Keratinocyte (primary cell): ENCODE measurements at regions not wholly inside any gene's neighbourhood (a gene's known extent, or its start where the extent isn't known, plus 50 kb on each side); places are given as distances from the start of the nearest gene placed in this dataset.

ENCODE experiments used
- DNase-seq: peaks from one replicate; pipeline ENCODE4 v3.0.0-alpha.2; 2011; ENCODE audit warnings: low read depth, missing footprints, low spot score
- FAIRE-seq: peaks from 2 replicates; lab custom pipeline; 2011; peaks lifted over from hg19 to GRCh38; lab: Jason Lieb, UNC
- H2AFZ ChIP-seq: 2 replicates; pipeline ENCODE4 v1.6.0; 2012; ENCODE audit warnings: low read length, control low read depth, inconsistent platforms; ENCODE audit not compliant: control insufficient read depth
- H3K27ac ChIP-seq: 2 replicates; pipeline ENCODE4 v1.5.1; 2011; ENCODE audit warnings: low read length; ENCODE audit not compliant: control insufficient read depth, insufficient read depth
- H3K27me3 ChIP-seq: 3 replicates; pipeline ENCODE4 v1.6.0; 2011; ENCODE audit warnings: low read length; ENCODE audit not compliant: control insufficient read depth, insufficient read depth; ENCODE audit errors: extremely low read depth
- H3K36me3 ChIP-seq, 2 experiments: 2 replicates in 1 of 2; 3 replicates in 1 of 2; pipeline ENCODE4 v1.5.1; 2011; ENCODE audit warnings: low read length in 2 of 2, mild to moderate bottlenecking in 1 of 2; ENCODE audit not compliant: control insufficient read depth in 2 of 2, insufficient read depth in 2 of 2; ENCODE audit errors: extremely low read depth in 1 of 2
- H3K4me1 ChIP-seq: 3 replicates; pipeline ENCODE4 v1.5.1; 2011; ENCODE audit warnings: low read length; ENCODE audit not compliant: control insufficient read depth, insufficient read depth; ENCODE audit errors: extremely low read depth
- H3K4me2 ChIP-seq: 3 replicates; pipeline ENCODE4 v1.6.0; 2011; ENCODE audit warnings: low read depth, low read length; ENCODE audit not compliant: control insufficient read depth, insufficient read depth; ENCODE audit errors: extremely low read depth
- H3K4me3 ChIP-seq, 3 experiments: fragments of 200-600 bp in 1 of 3; sonication (generic) in 1 of 3; 2 replicates in 2 of 3; 3 replicates in 1 of 3; pipeline ENCODE4 v1.5.1; 2011 to 2016; ENCODE audit warnings: low read length in 3 of 3, mild to moderate bottlenecking in 3 of 3, control low read depth in 2 of 3, inconsistent platforms in 1 of 3, low read depth in 1 of 3, mixed read lengths in 1 of 3, mixed run types in 1 of 3, moderate library complexity in 1 of 3; ENCODE audit not compliant: control insufficient read depth in 2 of 3, insufficient read depth in 2 of 3; ENCODE audit errors: extremely low read depth in 1 of 3
- H3K79me2 ChIP-seq: 2 replicates; pipeline ENCODE4 v1.6.0; 2012; ENCODE audit warnings: low read length; ENCODE audit not compliant: control insufficient read depth, insufficient read depth
- H3K9ac ChIP-seq: 3 replicates; pipeline ENCODE4 v1.6.0; 2011; ENCODE audit warnings: low read length; ENCODE audit not compliant: control insufficient read depth, insufficient read depth; ENCODE audit errors: extremely low read depth
- H3K9me1 ChIP-seq: 3 replicates; pipeline ENCODE4 v1.6.0; 2011; ENCODE audit warnings: low read length; ENCODE audit not compliant: control insufficient read depth, insufficient read depth; ENCODE audit errors: extremely low read depth
- H3K9me3 ChIP-seq: 2 replicates; pipeline ENCODE4 v1.5.1; 2012; ENCODE audit warnings: low read depth, low read length; ENCODE audit not compliant: control insufficient read depth
- H4K20me1 ChIP-seq: 3 replicates; pipeline ENCODE4 v1.6.0; 2011; ENCODE audit warnings: low read length; ENCODE audit not compliant: control insufficient read depth, insufficient read depth; ENCODE audit errors: extremely low read depth
- CTCF ChIP-seq, 3 experiments: IDR thresholded peaks in 1 of 3; conservative IDR thresholded peaks in 1 of 3; optimal IDR thresholded peaks in 1 of 3; 2 replicates in 2 of 3; 3 replicates in 1 of 3; pipeline versions ENCODE3 to v1.5.1; 2011; ENCODE audit warnings: low read length in 3 of 3, mild to moderate bottlenecking in 3 of 3, moderate library complexity in 2 of 3, control low read depth in 1 of 3, inconsistent platforms in 1 of 3; ENCODE audit not compliant: insufficient read depth in 2 of 3; ENCODE audit errors: extremely low read depth in 1 of 3
- EZH2 ChIP-seq: IDR thresholded peaks from one replicate; pipeline ENCODE4 v1.6.1; 2012; ENCODE audit warnings: inconsistent platforms, mild to moderate bottlenecking, low read length, moderate library complexity
- dilution Hi-C: fragments of 300-500 bp; cut with MboI; formaldehyde crosslinking; loops from one replicate; pipeline ENCODE4 v1.7.0; 2020; ENCODE audit warnings: low sequenced_read_pairs; ENCODE audit not compliant: extremely low pct_ligation_motif_present

GRCh38 chr4:117784266-117784665, 250.0 kb upstream of the NDST3 start:
- Histone ChIP-seq H3K27ac (no peak overlapping the region), H3K4me1 (no peaks in the 10 kb centered on the region), H3K36me3 (no peaks in the 10 kb centered on the region), H3K79me2 (no peaks in the 10 kb centered on the region), H4K20me1 (no peaks in the 10 kb centered on the region), H3K9me3 (no peaks in the 10 kb centered on the region), H3K9ac (no peak overlapping the region), H3K4me2 (no peak overlapping the region), H3K4me3 (no peak overlapping the region), H3K27me3 (no peaks in the 10 kb centered on the region), H3K9me1 (no peaks in the 10 kb centered on the region), H2AFZ (no peak overlapping the region)
- DNase-seq: no peak
- dilution Hi-C loops: no loop called here
- no peak for FAIRE-seq
- no peak for TF ChIP-seq CTCF (optimal IDR thresholded peaks at IDR 0.05 in 1 of 3, IDR thresholded peaks at IDR 0.05 in 1 of 3, conservative IDR thresholded peaks at IDR 0.05 in 1 of 3; ENCODE audit: extremely low read depth in 1 of 3, insufficient read depth in 2 of 3, low read length in 3 of 3)
- TF ChIP-seq EZH2: no peak

GRCh38 chr4:117786566-117786965, 247.7 kb upstream of the NDST3 start:
- no peaks in the 10 kb centered on the region for H4K20me1 ChIP-seq
- H3K4me2 ChIP-seq: no peak overlapping the region
- H3K36me3 ChIP-seq: no peaks in the 10 kb centered on the region
- H3K9me1 ChIP-seq: no peaks in the 10 kb centered on the region
- H3K79me2 ChIP-seq: no peaks in the 10 kb centered on the region
- dilution Hi-C loops: no loop called here
- H3K9me3 ChIP-seq: no peaks in the 10 kb centered on the region
- TF ChIP-seq EZH2: no peak
- TF ChIP-seq CTCF (optimal IDR thresholded peaks at IDR 0.05 in 1 of 3, IDR thresholded peaks at IDR 0.05 in 1 of 3, conservative IDR thresholded peaks at IDR 0.05 in 1 of 3; ENCODE audit: extremely low read depth in 1 of 3, insufficient read depth in 2 of 3, low read length in 3 of 3): no peak
- no peaks in the 10 kb centered on the region for H3K27me3 ChIP-seq
- no peak overlapping the region for H3K27ac ChIP-seq
- H3K4me1 ChIP-seq: no peaks in the 10 kb centered on the region
- no peak overlapping the region for H2AFZ ChIP-seq
- FAIRE-seq: no peak
- H3K9ac ChIP-seq: no peak overlapping the region
- no peak for DNase-seq
- no peak overlapping the region for H3K4me3 ChIP-seq
